Gastrocnemius medialis (tissue), 4 donors: ENCODE measurements at regions not wholly inside any gene's neighbourhood (a gene's known extent, or its start where the extent isn't known, plus 50 kb on each side); places are given as distances from the start of the nearest gene placed in this dataset.

Experiments used
- ATAC-seq, 2 donors: fragments of 150-250 bp; one replicate each; pipeline ENCODE4 v1.9.1; 2016
- DNase-seq, 2 donors: peaks; one replicate each; pipeline ENCODE4 v3.0.0-alpha.2; 2019
- H3K27ac ChIP-seq, 4 donors: fragments of 200-600 bp; sonication (generic); 1 replicate in 1 of 4; 2 replicates in 3 of 4; pipeline ENCODE4 v1.5.1; 2016 to 2018; ENCODE audit warnings: mild to moderate bottlenecking in 2 of 4, moderate library complexity in 1 of 4
- H3K27me3 ChIP-seq, 3 donors: fragments of 200-600 bp; sonication (generic) in 2 of 3; 1 replicate in 1 of 3; 2 replicates in 2 of 3; pipeline versions ENCODE4 v1.5.1 to v1.6.0; 2016 to 2019; ENCODE audit warnings: mild to moderate bottlenecking in 1 of 3, moderate library complexity in 1 of 3
- H3K36me3 ChIP-seq, 2 donors: fragments of 200-600 bp; sonication (generic) in 1 of 2; one replicate each; pipeline ENCODE4 v1.5.1; 2017 to 2018
- H3K4me1 ChIP-seq, 2 donors: fragments of 200-600 bp; sonication (generic) in 1 of 2; one replicate each; pipeline ENCODE4 v1.5.1; 2016 to 2017; ENCODE audit warnings: mild to moderate bottlenecking in 2 of 2
- H3K4me3 ChIP-seq, 4 donors: fragments of 200-600 bp; sonication (generic) in 3 of 4; 1 replicate in 1 of 4; 2 replicates in 3 of 4; pipeline ENCODE4 v1.5.1; 2016 to 2019; ENCODE audit warnings: mild to moderate bottlenecking in 2 of 4
- H3K9me3 ChIP-seq, 3 donors: fragments of 200-600 bp; sonication (generic) in 2 of 3; 1 replicate in 1 of 3; 2 replicates in 2 of 3; pipeline ENCODE4 v1.5.1; 2016 to 2019
- POLR2A ChIP-seq, 2 donors: fragments of 450-650 bp; IDR thresholded peaks; one replicate each; pipeline ENCODE4 v1.6.1; 2017; ENCODE audit warnings: antibody characterized with exemption in 2 of 2, mild to moderate bottlenecking in 2 of 2, moderate library complexity in 2 of 2
- in situ Hi-C, 4 donors: fragments of 200-750 bp; cut with MboI; loops; one replicate each; pipeline versions ENCODE4 v1.15.0 to v1.8.0; 2017; ENCODE audit warnings: low sequenced_read_pairs in 4 of 4
- intact Hi-C: fragments of 100-400 bp; cut with DNase I; formaldehyde crosslinking; loops from one replicate; pipeline ENCODE4 v1.15.1; 2023; ENCODE audit warnings: low total_unique reads
- TF ChIP-seq, protein P1 (sequence below), 5 experiments: fragments of 450-650 bp in 3 of 5; fragments of 200-600 bp in 2 of 5; sonication (generic) in 2 of 5; IDR thresholded peaks in 4 of 5; conservative IDR thresholded peaks in 1 of 5; 1 replicate in 4 of 5; 2 replicates in 1 of 5; pipeline ENCODE4 v1.5.1; 2016 to 2019; ENCODE audit warnings: antibody characterized with exemption in 5 of 5, mild to moderate bottlenecking in 3 of 5, moderate library complexity in 3 of 5

DNA sequence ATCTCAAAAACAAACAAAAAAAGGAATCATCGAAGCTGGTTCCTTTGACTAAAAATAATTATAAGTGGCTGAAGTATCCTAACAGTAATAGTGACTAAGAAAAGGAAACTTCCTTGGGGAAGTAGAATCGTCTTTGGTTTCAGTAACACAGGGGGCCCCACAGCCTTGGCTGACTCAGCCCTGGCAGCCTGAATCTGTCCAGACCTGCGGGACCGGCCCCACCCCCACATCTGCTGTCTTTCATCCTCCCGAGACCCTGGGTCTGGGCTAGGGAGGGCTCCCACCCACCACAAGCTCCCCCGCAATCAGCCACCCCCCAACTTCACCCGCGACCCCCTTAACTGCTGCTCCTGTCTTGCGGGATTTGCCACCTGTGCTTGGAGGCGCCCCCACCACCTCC lies 1452.6 kb upstream of the ACVR2A start:
- Histone ChIP-seq H3K9me3 (no peaks in the 10 kb centered on the region), H3K27me3 (no peaks in the 10 kb centered on the region), H3K36me3 (no peaks in the 10 kb centered on the region), H3K27ac (no peak overlapping the region), H3K4me1 (no peaks in the 10 kb centered on the region), H3K4me3 (no peak overlapping the region)
- no peak for TF ChIP-seq POLR2A (IDR thresholded peaks at IDR 0.05)
- TF ChIP-seq, protein P1, sequence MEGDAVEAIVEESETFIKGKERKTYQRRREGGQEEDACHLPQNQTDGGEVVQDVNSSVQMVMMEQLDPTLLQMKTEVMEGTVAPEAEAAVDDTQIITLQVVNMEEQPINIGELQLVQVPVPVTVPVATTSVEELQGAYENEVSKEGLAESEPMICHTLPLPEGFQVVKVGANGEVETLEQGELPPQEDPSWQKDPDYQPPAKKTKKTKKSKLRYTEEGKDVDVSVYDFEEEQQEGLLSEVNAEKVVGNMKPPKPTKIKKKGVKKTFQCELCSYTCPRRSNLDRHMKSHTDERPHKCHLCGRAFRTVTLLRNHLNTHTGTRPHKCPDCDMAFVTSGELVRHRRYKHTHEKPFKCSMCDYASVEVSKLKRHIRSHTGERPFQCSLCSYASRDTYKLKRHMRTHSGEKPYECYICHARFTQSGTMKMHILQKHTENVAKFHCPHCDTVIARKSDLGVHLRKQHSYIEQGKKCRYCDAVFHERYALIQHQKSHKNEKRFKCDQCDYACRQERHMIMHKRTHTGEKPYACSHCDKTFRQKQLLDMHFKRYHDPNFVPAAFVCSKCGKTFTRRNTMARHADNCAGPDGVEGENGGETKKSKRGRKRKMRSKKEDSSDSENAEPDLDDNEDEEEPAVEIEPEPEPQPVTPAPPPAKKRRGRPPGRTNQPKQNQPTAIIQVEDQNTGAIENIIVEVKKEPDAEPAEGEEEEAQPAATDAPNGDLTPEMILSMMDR (IDR thresholded peaks at IDR 0.05 in 4 of 5, conservative IDR thresholded peaks at IDR 0.05 in 1 of 5): no peak
- intact Hi-C loops: no loop called here
- ATAC-seq: no peak
- in situ Hi-C loops: no loop called here
- DNase-seq: no peak

DNA sequence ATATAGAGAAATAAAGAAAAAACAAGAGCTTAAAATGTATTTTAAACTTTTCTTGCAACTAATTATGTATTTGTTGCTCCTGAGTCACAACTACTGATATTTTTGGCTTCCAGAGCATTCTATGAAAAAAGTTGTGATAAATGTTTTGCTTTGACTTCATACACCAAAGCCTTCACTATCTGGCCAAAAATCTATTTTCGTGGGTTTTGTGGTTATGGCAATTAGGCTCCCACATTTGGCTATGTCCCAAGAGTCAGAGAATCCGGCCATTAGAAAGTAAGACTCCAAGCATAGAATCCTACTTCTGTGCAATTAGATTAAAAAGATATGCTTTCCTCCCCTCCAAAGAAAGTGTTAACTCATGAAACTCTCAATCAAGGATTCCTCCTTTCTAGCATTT lies 1456.1 kb upstream of the ACVR2A start:
- in situ Hi-C loops (no loop called here), intact Hi-C loops (no loop called here)
- H3K4me1 ChIP-seq: no peaks in the 10 kb centered on the region
- H3K36me3 ChIP-seq: no peaks in the 10 kb centered on the region
- DNase-seq (no peak), ATAC-seq (no peak)
- TF ChIP-seq, protein P1 (IDR thresholded peaks at IDR 0.05 in 4 of 5, conservative IDR thresholded peaks at IDR 0.05 in 1 of 5): no peak
- TF ChIP-seq POLR2A (IDR thresholded peaks at IDR 0.05): no peak
- no peaks in the 10 kb centered on the region for H3K9me3 ChIP-seq
- H3K27me3 ChIP-seq: no peaks in the 10 kb centered on the region
- H3K27ac ChIP-seq: no peak overlapping the region
- H3K4me3 ChIP-seq: no peak overlapping the region

DNA sequence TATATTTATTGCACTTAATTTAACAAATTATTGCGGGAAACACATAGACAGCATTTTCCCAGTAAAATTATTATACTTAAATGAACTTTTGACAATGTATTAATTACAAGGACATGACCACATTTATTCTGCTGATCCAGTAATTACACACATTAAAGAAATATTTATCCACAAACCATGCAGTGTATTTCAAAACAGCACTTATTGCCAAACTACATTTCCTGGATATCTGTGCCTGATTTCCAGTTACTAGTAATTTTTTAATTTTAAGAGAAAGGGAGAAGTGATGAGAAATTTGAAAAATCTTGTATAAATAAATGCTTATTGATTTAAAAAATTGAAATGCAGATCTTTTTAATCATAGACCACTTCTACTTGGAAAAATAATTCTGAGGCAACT lies 1458.7 kb upstream of the ACVR2A start:
- ATAC-seq (no peak), DNase-seq (no peak)
- Histone ChIP-seq H3K27ac (no peak overlapping the region), H3K36me3 (no peaks in the 10 kb centered on the region), H3K9me3 (no peaks in the 10 kb centered on the region), H3K4me1 (no peaks in the 10 kb centered on the region), H3K4me3 (no peak overlapping the region), H3K27me3 (no peaks in the 10 kb centered on the region)
- intact Hi-C loops (no loop called here), in situ Hi-C loops (no loop called here)
- TF ChIP-seq, protein P1 (IDR thresholded peaks at IDR 0.05 in 4 of 5, conservative IDR thresholded peaks at IDR 0.05 in 1 of 5): no peak
- TF ChIP-seq POLR2A (IDR thresholded peaks at IDR 0.05): no peak

DNA sequence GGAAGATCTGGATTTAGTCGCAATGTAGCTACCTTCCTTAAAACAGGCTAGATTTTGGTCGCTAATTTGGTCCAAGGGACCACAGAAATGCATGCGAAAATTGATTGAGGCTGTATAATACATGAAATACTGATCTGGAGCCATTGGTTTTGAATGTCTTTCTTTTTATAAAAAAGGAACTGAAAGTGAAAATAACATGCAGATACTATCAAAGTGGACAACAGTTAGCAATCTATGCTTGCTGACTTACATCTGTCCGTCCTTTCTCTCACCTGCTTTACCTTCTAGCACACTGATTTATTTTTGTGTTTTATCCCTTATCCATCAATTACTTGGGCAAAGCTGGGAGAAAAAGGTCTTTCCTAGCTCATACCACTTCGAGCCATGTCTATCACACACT lies 1459.8 kb upstream of the ACVR2A start:
- ATAC-seq (no peak), DNase-seq (no peak)
- H3K27me3 ChIP-seq: no peaks in the 10 kb centered on the region
- in situ Hi-C loops (no loop called here), intact Hi-C loops (no loop called here)
- no peaks in the 10 kb centered on the region for H3K9me3 ChIP-seq
- H3K36me3 ChIP-seq: no peaks in the 10 kb centered on the region
- no peaks in the 10 kb centered on the region for H3K4me1 ChIP-seq
- TF ChIP-seq POLR2A (IDR thresholded peaks at IDR 0.05): no peak
- TF ChIP-seq, protein P1 (IDR thresholded peaks at IDR 0.05 in 4 of 5, conservative IDR thresholded peaks at IDR 0.05 in 1 of 5): no peak
- H3K4me3 ChIP-seq: no peak overlapping the region
- no peak overlapping the region for H3K27ac ChIP-seq

DNA sequence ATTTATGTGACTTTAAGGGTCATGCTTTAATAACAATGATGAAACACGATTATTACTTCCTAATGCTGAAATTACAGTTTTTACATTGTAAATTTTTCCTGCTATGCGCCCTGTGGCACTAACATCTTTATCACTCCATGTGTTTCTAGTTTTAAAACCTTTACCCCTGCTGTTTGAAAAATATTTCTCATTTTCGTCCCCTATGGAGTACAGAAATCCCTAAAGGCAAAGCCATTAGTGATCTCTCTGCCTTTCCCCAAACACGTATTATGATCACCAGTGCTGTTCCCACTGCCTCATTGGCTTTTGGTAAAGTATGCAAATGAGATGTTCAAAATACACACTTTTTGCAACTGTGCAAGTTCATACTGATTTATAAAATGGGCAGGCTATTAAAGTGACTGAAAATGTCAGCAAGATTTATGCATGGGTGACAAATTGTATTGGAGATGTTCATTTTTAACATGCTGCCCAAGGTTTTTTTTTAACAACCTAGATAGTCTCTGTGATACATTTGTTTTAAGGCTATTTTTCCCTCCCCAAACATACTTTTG lies 1468.2 kb upstream of the ACVR2A start:
- no peak for TF ChIP-seq POLR2A (IDR thresholded peaks at IDR 0.05)
- TF ChIP-seq, protein P1 (IDR thresholded peaks at IDR 0.05 in 4 of 5, conservative IDR thresholded peaks at IDR 0.05 in 1 of 5): no peak
- in situ Hi-C loops: no loop called here
- DNase-seq: no peak
- no peak overlapping the region for H3K27ac ChIP-seq
- H3K27me3 ChIP-seq: no peaks in the 10 kb centered on the region
- no peaks in the 10 kb centered on the region for H3K36me3 ChIP-seq
- H3K4me1 ChIP-seq: no peaks in the 10 kb centered on the region
- no peak overlapping the region for H3K4me3 ChIP-seq
- ATAC-seq: no peak
- no peaks in the 10 kb centered on the region for H3K9me3 ChIP-seq
- intact Hi-C loops: no loop called here
